Testis (tissue), 2 donors: ENCODE measurements at regions not wholly inside any gene's neighbourhood (a gene's known extent, or its start where the extent isn't known, plus 50 kb on each side); places are given as distances from the start of the nearest gene placed in this dataset.

Experiments
- CTCF ChIP-seq, 3 experiments: fragments of 450-650 bp in 2 of 3; fragments of 200-600 bp in 1 of 3; sonication (generic) in 1 of 3; IDR thresholded peaks; one replicate each; pipeline ENCODE4 v1.5.1; 2016 to 2019; ENCODE audit warnings: antibody characterized with exemption in 3 of 3, mild to moderate bottlenecking in 2 of 3, moderate library complexity in 1 of 3
- POLR2A ChIP-seq: fragments of 450-650 bp; IDR thresholded peaks from one replicate; pipeline ENCODE4 v1.6.1; 2017; ENCODE audit warnings: antibody characterized with exemption, mild to moderate bottlenecking, moderate library complexity

GRCh38 chr5:17114715-17115599, 102.5 kb upstream of the BASP1 start:
- TF ChIP-seq POLR2A (no peak), CTCF (IDR thresholded peaks at IDR 0.05) (no peak)
